ENCODE measurements at regions not wholly inside any gene's neighbourhood (a gene's known extent, or its start where the extent isn't known, plus 50 kb on each side); places are given as distances from the start of the nearest gene placed in this dataset.

DNA sequence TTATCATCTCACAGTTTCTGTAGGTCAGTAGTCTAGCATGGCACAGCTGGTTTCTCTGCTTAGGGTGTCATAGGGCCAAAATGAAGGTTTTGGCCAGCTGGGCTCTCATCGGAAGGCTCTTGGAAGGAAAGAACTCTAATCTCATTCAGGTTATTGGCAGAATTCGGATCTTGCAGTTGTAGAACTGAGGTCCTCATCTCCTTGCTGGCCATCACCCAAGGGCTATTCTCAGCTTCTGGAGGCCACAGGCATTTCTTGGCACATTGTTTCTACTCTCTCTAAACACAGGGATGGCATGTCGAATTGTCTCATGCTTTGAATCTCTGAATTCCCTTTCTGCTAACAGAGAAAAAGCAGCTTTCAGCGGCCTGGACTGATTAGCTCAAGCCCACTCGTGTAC lies 258.0 kb upstream of the SMARCA2 start:
- Histone ChIP-seq H3K9me3 (ENCODE audit: control insufficient read depth, insufficient read depth, low read depth, low read length) (no peaks in the 10 kb centered on the region), H3K27me3 (ENCODE audit: control insufficient read depth, insufficient read depth, low read length) (no peaks in the 10 kb centered on the region), H3K4me2 (ENCODE audit: extremely low read depth, insufficient read depth, low read length) (no peak overlapping the region), H3K79me2 (ENCODE audit: control insufficient read depth, insufficient read depth, low read length) (no peaks in the 10 kb centered on the region), H3K4me1 (ENCODE audit: control insufficient read depth, extremely low read depth, insufficient read depth, low read length) (no peaks in the 10 kb centered on the region), H4K20me1 (ENCODE audit: control insufficient read depth, extremely low read depth, insufficient read depth, low read length) (no peaks in the 10 kb centered on the region), H3K9ac (ENCODE audit: insufficient read depth, low read length) (no peak overlapping the region), H3K36me3 (ENCODE audit: control insufficient read depth, insufficient read depth, low read length) (no peaks in the 10 kb centered on the region), H3K27ac (ENCODE audit: insufficient read depth, low read length) (no peak overlapping the region), H3K4me3 (replicated peaks in 1 of 4; ENCODE audit: control extremely low read depth in 1 of 4, insufficient read depth in 1 of 4, low read depth in 3 of 4, low read length in 4 of 4) (no peak overlapping the region), H2AFZ (ENCODE audit: low read length) (no peak overlapping the region)
- no peak for TF ChIP-seq EZH2 (IDR thresholded peaks at IDR 0.05; ENCODE audit: low read length, missing control alignments)
- TF ChIP-seq, protein P1, sequence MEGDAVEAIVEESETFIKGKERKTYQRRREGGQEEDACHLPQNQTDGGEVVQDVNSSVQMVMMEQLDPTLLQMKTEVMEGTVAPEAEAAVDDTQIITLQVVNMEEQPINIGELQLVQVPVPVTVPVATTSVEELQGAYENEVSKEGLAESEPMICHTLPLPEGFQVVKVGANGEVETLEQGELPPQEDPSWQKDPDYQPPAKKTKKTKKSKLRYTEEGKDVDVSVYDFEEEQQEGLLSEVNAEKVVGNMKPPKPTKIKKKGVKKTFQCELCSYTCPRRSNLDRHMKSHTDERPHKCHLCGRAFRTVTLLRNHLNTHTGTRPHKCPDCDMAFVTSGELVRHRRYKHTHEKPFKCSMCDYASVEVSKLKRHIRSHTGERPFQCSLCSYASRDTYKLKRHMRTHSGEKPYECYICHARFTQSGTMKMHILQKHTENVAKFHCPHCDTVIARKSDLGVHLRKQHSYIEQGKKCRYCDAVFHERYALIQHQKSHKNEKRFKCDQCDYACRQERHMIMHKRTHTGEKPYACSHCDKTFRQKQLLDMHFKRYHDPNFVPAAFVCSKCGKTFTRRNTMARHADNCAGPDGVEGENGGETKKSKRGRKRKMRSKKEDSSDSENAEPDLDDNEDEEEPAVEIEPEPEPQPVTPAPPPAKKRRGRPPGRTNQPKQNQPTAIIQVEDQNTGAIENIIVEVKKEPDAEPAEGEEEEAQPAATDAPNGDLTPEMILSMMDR (conservative IDR thresholded peaks at IDR 0.05 in 1 of 2, IDR thresholded peaks at IDR 0.05 in 1 of 2; ENCODE audit: low read depth in 1 of 2, low read length in 2 of 2): no peak
- DNase-seq (ENCODE audit: low read depth in 2 of 2): no peak

DNA sequence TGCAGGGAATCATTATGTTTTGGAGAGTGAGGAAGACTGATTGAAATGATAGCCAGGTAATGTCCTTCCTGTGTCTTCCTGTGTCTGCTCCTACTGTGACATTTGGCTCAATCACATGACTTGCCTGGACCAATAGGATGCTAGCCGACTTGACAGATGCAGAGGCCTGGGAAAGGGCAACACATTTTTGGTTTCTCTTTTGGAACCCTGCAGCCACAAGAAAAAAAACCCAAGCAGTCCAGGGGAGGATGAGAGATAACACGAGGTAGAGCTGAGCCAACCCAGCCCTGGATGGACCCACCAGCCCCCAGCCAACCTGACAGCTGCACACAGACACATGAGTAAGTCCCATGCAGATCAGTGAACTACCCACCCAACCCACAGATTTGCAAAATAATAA lies 256.1 kb upstream of the SMARCA2 start:
- no peaks in the 10 kb centered on the region for H4K20me1 ChIP-seq (ENCODE audit: control insufficient read depth, extremely low read depth, insufficient read depth, low read length)
- no peaks in the 10 kb centered on the region for H3K9me3 ChIP-seq (ENCODE audit: control insufficient read depth, insufficient read depth, low read depth, low read length)
- no peaks in the 10 kb centered on the region for H3K79me2 ChIP-seq (ENCODE audit: control insufficient read depth, insufficient read depth, low read length)
- DNase-seq (ENCODE audit: low read depth in 2 of 2): no peak
- no peak overlapping the region for H3K9ac ChIP-seq (ENCODE audit: insufficient read depth, low read length)
- H3K4me1 ChIP-seq (ENCODE audit: control insufficient read depth, extremely low read depth, insufficient read depth, low read length): no peaks in the 10 kb centered on the region
- H2AFZ ChIP-seq (ENCODE audit: low read length): no peak overlapping the region
- H3K27me3 ChIP-seq (ENCODE audit: control insufficient read depth, insufficient read depth, low read length): no peaks in the 10 kb centered on the region
- H3K4me3 ChIP-seq (replicated peaks in 1 of 4; ENCODE audit: control extremely low read depth in 1 of 4, insufficient read depth in 1 of 4, low read depth in 3 of 4, low read length in 4 of 4): no peak overlapping the region
- no peak for TF ChIP-seq EZH2 (IDR thresholded peaks at IDR 0.05; ENCODE audit: low read length, missing control alignments)
- TF ChIP-seq, protein P1 (conservative IDR thresholded peaks at IDR 0.05 in 1 of 2, IDR thresholded peaks at IDR 0.05 in 1 of 2; ENCODE audit: low read depth in 1 of 2, low read length in 2 of 2): no peak
- no peak overlapping the region for H3K27ac ChIP-seq (ENCODE audit: insufficient read depth, low read length)
- no peak overlapping the region for H3K4me2 ChIP-seq (ENCODE audit: extremely low read depth, insufficient read depth, low read length)
- no peaks in the 10 kb centered on the region for H3K36me3 ChIP-seq (ENCODE audit: control insufficient read depth, insufficient read depth, low read length)

GRCh38 chr9:1759771-1760300 lies 255.3 kb upstream of the SMARCA2 start:
- no peaks in the 10 kb centered on the region for H4K20me1 ChIP-seq (ENCODE audit: control insufficient read depth, extremely low read depth, insufficient read depth, low read length)
- H3K36me3 ChIP-seq (ENCODE audit: control insufficient read depth, insufficient read depth, low read length): no peaks in the 10 kb centered on the region
- no peak overlapping the region for H3K4me3 ChIP-seq (replicated peaks in 1 of 4; ENCODE audit: control extremely low read depth in 1 of 4, insufficient read depth in 1 of 4, low read depth in 3 of 4, low read length in 4 of 4)
- no peak for TF ChIP-seq EZH2 (IDR thresholded peaks at IDR 0.05; ENCODE audit: low read length, missing control alignments)
- TF ChIP-seq, protein P1 (conservative IDR thresholded peaks at IDR 0.05 in 1 of 2, IDR thresholded peaks at IDR 0.05 in 1 of 2; ENCODE audit: low read depth in 1 of 2, low read length in 2 of 2): no peak
- no peaks in the 10 kb centered on the region for H3K9me3 ChIP-seq (ENCODE audit: control insufficient read depth, insufficient read depth, low read depth, low read length)
- no peaks in the 10 kb centered on the region for H3K27me3 ChIP-seq (ENCODE audit: control insufficient read depth, insufficient read depth, low read length)
- no peak for DNase-seq (ENCODE audit: low read depth in 2 of 2)
- no peak overlapping the region for H3K27ac ChIP-seq (ENCODE audit: insufficient read depth, low read length)
- no peak overlapping the region for H3K9ac ChIP-seq (ENCODE audit: insufficient read depth, low read length)
- no peaks in the 10 kb centered on the region for H3K79me2 ChIP-seq (ENCODE audit: control insufficient read depth, insufficient read depth, low read length)
- no peak overlapping the region for H3K4me2 ChIP-seq (ENCODE audit: extremely low read depth, insufficient read depth, low read length)
- H2AFZ ChIP-seq (ENCODE audit: low read length): no peak overlapping the region
- H3K4me1 ChIP-seq (ENCODE audit: control insufficient read depth, extremely low read depth, insufficient read depth, low read length): no peaks in the 10 kb centered on the region

All from fibroblast of lung (primary cell).